ENCODE measurements at regions not wholly inside any gene's neighbourhood (a gene's known extent, or its start where the extent isn't known, plus 50 kb on each side); places are given as distances from the start of the nearest gene placed in this dataset.

DNA sequence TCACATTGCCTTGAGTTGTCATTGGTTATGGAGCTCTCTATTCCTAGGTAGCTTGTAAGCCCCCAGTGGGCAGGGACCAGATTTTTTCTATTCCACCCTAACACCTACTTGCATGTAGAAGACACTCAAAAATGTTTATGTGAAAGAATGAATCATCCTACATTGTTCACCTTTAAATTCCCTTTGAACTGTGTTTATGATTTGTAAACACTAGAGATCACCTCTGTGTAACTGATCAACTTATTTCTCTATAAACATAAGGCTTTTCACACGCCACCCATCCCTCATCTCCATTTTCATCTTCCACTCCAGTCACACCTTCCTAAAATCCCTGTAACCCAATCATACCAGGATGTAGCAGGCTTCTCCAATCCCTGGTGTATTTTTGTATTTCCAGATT, 142.6 kb upstream of the LEF1 start:
- Histone ChIP-seq H2AFZ (no peak overlapping the region), H3K4me1 (no peaks in the 10 kb centered on the region), H3K9ac (no peak overlapping the region), H3K36me3 (ENCODE audit: control insufficient read depth, insufficient read depth, low read length) (no peaks in the 10 kb centered on the region), H3K4me3 (ENCODE audit: low read depth, low read length) (no peak overlapping the region), H3K27me3 (ENCODE audit: control insufficient read depth, insufficient read depth, low read length) (no peaks in the 10 kb centered on the region), H3K4me2 (ENCODE audit: low read length) (no peak overlapping the region), H3K79me2 (no peaks in the 10 kb centered on the region), H3K9me3 (ENCODE audit: control insufficient read depth, low read length) (no peaks in the 10 kb centered on the region), H3K27ac (no peak overlapping the region)
- TF ChIP-seq, protein P1, sequence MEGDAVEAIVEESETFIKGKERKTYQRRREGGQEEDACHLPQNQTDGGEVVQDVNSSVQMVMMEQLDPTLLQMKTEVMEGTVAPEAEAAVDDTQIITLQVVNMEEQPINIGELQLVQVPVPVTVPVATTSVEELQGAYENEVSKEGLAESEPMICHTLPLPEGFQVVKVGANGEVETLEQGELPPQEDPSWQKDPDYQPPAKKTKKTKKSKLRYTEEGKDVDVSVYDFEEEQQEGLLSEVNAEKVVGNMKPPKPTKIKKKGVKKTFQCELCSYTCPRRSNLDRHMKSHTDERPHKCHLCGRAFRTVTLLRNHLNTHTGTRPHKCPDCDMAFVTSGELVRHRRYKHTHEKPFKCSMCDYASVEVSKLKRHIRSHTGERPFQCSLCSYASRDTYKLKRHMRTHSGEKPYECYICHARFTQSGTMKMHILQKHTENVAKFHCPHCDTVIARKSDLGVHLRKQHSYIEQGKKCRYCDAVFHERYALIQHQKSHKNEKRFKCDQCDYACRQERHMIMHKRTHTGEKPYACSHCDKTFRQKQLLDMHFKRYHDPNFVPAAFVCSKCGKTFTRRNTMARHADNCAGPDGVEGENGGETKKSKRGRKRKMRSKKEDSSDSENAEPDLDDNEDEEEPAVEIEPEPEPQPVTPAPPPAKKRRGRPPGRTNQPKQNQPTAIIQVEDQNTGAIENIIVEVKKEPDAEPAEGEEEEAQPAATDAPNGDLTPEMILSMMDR (IDR thresholded peaks at IDR 0.05): no peak

DNA sequence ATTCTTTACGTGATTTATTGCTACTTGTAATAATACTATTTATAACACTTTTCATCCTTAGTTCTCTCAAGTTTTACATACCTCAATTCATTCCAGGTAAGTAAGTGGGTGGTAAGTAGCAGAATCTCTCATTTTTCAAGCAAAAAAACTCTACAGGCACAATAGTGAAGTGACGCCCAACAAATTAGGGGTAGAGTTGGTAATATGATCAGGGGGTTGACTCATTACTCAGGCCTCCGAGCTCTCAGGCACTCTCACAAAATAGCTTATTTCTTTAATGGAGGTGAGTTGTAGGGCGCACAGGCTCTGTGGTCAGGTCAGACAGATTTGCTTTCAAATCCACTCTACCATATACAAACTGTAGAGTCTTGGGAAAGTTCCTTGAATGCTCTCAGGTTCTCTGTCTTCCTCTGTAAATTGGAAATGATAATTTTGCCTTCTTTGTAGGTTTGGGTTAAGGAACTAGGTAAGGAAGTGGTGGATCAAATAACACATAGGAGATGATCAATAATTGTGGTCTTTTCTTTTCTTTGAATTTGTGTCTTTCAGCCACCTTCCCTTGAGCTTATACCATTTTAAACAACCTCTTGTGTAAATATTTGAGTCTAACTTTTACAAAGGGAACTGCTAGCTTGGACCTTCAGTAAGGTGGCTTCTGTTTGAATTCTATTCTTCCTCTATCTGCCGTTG, 134.9 kb upstream of the LEF1 start:
- Histone ChIP-seq H3K79me2 (no peaks in the 10 kb centered on the region), H3K9ac (no peak overlapping the region), H3K27ac (no peak overlapping the region), H3K27me3 (ENCODE audit: control insufficient read depth, insufficient read depth, low read length) (no peaks in the 10 kb centered on the region), H2AFZ (no peak overlapping the region), H3K4me1 (no peaks in the 10 kb centered on the region), H3K4me2 (ENCODE audit: low read length) (no peak overlapping the region), H3K9me3 (ENCODE audit: control insufficient read depth, low read length) (no peaks in the 10 kb centered on the region), H3K36me3 (ENCODE audit: control insufficient read depth, insufficient read depth, low read length) (no peaks in the 10 kb centered on the region), H3K4me3 (ENCODE audit: low read depth, low read length) (no peak overlapping the region)
- TF ChIP-seq, protein P1 (IDR thresholded peaks at IDR 0.05): no peak

DNA sequence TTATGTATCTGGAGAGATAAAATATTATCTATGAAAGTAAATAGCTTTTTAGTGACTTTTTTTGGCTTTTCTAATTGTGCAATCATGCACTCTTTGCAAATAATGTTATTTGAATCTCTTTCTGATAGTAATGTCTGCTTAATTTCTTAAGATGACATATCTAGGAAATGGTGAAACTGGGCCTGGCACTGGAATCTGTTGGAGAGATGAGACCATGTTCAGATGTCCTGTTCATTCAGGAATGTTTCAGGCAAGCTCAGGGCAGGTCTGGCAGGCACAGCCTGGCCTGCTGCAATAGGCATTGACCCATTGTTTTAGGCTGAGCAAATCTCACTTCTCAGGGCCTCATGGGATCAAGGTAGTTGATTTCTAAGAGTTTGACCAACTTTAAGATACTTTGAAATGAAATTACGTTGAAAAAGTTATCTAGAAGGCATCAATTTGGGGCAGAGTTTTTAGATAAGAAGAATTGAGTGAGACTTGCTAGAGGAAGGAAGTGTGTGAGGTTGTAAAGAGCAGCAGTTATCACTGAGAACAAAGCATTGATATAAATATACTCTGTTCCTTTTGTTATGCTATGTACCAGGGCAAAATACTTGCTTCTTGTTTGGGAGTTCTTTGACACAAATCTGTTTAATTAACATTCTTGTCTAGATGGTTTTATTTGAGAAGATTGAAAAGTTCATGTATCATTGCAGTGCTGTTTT, 133.0 kb upstream of the LEF1 start:
- TF ChIP-seq, protein P1 (IDR thresholded peaks at IDR 0.05): no peak
- Histone ChIP-seq H3K4me2 (ENCODE audit: low read length) (no peak overlapping the region), H3K27ac (no peak overlapping the region)

DNA sequence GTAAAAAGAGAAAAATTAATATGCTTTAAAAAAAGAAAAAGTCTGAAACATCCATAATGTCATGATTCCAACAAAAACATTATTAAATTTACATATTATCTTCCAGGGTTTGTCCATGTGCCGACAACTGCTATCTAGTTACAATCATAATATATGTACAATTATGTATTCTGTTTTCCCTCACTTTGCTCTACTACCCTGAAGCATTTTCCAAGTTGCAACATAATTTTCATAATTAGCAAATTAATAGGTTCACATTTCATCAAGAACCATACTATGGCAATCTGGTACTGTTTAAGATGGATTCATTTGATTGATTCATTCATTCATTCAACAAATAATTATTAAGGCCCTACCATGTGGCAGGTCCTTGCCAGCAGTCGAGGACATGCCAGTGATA, 128.9 kb upstream of the LEF1 start:
- Histone ChIP-seq H3K79me2 (no peaks in the 10 kb centered on the region), H3K9me3 (ENCODE audit: control insufficient read depth, low read length) (no peaks in the 10 kb centered on the region), H3K27me3 (ENCODE audit: control insufficient read depth, insufficient read depth, low read length) (no peaks in the 10 kb centered on the region), H3K4me2 (ENCODE audit: low read length) (no peak overlapping the region), H3K9ac (no peak overlapping the region), H3K4me3 (ENCODE audit: low read depth, low read length) (no peak overlapping the region), H3K4me1 (no peaks in the 10 kb centered on the region), H2AFZ (no peak overlapping the region), H3K36me3 (ENCODE audit: control insufficient read depth, insufficient read depth, low read length) (no peaks in the 10 kb centered on the region), H3K27ac (no peak overlapping the region)
- TF ChIP-seq, protein P1 (IDR thresholded peaks at IDR 0.05): no peak

More for the DNA sequence above, 133.0 kb upstream of the LEF1 start:
- no peak overlapping the region for H3K4me3 ChIP-seq (ENCODE audit: low read depth, low read length)
- no peak overlapping the region for H2AFZ ChIP-seq
- H3K9me3 ChIP-seq (ENCODE audit: control insufficient read depth, low read length): no peaks in the 10 kb centered on the region
- no peaks in the 10 kb centered on the region for H3K79me2 ChIP-seq
- no peak overlapping the region for H3K9ac ChIP-seq
- H3K27me3 ChIP-seq (ENCODE audit: control insufficient read depth, insufficient read depth, low read length): no peaks in the 10 kb centered on the region
- H3K36me3 ChIP-seq (ENCODE audit: control insufficient read depth, insufficient read depth, low read length): no peaks in the 10 kb centered on the region
- no peaks in the 10 kb centered on the region for H3K4me1 ChIP-seq
